ENCODE measurements at regions not wholly inside any gene's neighbourhood (a gene's known extent, or its start where the extent isn't known, plus 50 kb on each side); places are given as distances from the start of the nearest gene placed in this dataset.
"Not testable (repeated sequence)": the region's sequence is repeated elsewhere in the genome, so short reads cannot be mapped to it uniquely, and the experiment has no call there.

DNA sequence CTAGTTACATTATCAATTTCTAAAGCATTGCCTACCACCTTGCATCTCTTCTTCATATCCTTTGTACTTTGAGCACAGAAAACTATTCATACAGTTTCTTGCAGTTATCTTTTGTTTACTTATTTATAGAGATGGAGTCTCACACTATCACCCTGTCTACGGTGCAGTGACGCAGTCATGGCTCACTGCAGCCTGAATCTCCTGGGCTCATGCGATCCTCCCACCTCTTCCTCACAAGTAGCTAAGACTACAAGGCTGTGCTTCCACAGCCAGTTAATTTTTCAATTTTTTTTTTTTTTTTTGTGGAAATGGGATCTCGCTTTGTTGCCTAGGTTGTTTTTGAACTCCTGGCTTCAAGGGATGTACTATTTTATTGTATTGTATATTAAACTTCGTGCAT, 158.0 kb downstream of the TTC6 start:
- Histone ChIP-seq H3K4me1 (ENCODE audit: insufficient read depth) (no peaks in the 10 kb centered on the region), H3K4me3 (no peak overlapping the region), H3K9me3 (no peaks in the 10 kb centered on the region), H3K27me3 (no peaks in the 10 kb centered on the region), H3K36me3 (no peaks in the 10 kb centered on the region), H3K27ac (no peak overlapping the region)
- TF ChIP-seq POLR2A (IDR thresholded peaks at IDR 0.05) (no peak), EP300 (IDR thresholded peaks at IDR 0.05) (no peak)
- TF ChIP-seq, protein P1, sequence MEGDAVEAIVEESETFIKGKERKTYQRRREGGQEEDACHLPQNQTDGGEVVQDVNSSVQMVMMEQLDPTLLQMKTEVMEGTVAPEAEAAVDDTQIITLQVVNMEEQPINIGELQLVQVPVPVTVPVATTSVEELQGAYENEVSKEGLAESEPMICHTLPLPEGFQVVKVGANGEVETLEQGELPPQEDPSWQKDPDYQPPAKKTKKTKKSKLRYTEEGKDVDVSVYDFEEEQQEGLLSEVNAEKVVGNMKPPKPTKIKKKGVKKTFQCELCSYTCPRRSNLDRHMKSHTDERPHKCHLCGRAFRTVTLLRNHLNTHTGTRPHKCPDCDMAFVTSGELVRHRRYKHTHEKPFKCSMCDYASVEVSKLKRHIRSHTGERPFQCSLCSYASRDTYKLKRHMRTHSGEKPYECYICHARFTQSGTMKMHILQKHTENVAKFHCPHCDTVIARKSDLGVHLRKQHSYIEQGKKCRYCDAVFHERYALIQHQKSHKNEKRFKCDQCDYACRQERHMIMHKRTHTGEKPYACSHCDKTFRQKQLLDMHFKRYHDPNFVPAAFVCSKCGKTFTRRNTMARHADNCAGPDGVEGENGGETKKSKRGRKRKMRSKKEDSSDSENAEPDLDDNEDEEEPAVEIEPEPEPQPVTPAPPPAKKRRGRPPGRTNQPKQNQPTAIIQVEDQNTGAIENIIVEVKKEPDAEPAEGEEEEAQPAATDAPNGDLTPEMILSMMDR (IDR thresholded peaks at IDR 0.05): no peak
- WGBS, 3 donors: 47 to 70% (median 49%) methylated on average over 5 of the region's 5 CpGs
- DNase-seq: no peak
- intact Hi-C loops (cut with DNase I): no loop called here

DNA sequence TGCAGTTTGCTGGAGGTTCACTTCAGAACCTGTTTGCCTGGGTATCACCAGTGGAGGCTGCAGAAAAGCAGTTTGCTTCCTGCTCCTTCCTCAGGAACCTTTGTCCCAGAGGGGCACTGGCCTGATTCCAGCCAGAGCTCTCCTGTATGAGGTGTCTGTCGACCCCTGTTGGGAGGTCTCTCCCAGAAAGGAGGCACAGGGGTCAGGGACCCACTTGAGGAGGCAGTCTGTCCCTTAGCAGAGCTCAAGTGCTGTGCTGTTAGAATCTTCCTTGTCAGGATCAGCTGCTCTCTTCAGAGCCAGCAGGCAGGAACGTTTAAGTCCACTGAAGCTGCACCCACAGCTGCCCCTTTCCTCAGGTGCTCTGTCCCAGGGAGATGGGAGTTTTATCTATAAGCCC, 164.8 kb downstream of the TTC6 start:
- H3K4me3 ChIP-seq; H3K4me1 ChIP-seq (ENCODE audit: insufficient read depth); H3K36me3 ChIP-seq; H3K27ac ChIP-seq; H3K9me3 ChIP-seq; DNase-seq; intact Hi-C loops (cut with DNase I); H3K27me3 ChIP-seq: not testable (repeated sequence)
- 31 to 56% (median 48%) methylated on average over 2 of the region's 2 CpGs for WGBS, 3 donors

DNA sequence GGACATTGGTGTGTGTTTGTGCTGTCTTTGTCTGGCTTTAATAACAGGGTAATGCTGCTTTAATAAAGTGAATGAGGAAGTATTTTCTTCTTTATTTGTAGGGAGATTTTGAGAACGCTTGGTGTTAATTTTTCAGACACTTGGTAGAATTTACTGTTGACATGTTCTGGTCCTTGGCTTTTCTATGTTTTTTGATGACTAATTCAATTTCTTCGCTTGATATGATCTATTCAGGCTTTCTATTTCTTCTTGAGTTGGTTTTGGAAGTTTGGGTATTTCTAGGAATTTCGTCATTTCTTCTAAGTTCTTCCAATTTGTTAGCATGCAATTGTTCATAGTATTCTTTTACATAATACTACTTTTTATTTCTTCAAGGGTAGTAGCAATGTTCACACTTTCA, 167.8 kb downstream of the TTC6 start:
- Histone ChIP-seq H3K27me3 (no peaks in the 10 kb centered on the region), H3K9me3 (no peaks in the 10 kb centered on the region), H3K4me1 (ENCODE audit: insufficient read depth) (no peaks in the 10 kb centered on the region), H3K36me3 (no peaks in the 10 kb centered on the region), H3K4me3 (no peak overlapping the region), H3K27ac (no peak overlapping the region)
- intact Hi-C loops (cut with DNase I): no loop called here
- DNase-seq: no peak
- 74 to 85% (median 85%) methylated on average over 3 of the region's 3 CpGs for WGBS, 3 donors
- TF ChIP-seq EP300 (IDR thresholded peaks at IDR 0.05): no peak
- TF ChIP-seq, protein P1 (IDR thresholded peaks at IDR 0.05): no peak
- TF ChIP-seq POLR2A (IDR thresholded peaks at IDR 0.05): no peak

DNA sequence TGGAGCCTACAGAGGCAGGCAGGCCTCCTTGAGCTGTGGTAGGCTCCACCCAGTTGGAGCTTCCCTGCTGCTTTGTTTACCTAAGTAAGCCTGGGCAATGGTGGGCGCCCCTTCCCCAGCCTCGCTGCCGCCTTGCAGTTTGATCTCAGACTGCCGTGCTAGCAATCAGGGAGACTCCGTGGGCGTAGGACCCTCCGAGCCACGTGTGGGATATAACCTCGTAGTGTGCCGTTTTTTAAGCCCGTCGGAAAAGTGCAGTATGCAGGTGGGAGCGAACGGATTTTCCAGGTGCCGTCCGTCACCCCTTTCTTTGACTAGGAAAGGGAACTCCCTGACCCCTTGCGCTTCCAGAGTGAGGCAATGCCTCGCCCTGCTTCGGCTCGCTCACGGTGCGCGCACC, 176.9 kb downstream of the TTC6 start:
- H3K9me3 ChIP-seq; H3K27me3 ChIP-seq; H3K4me3 ChIP-seq; H3K4me1 ChIP-seq (ENCODE audit: insufficient read depth); H3K27ac ChIP-seq; intact Hi-C loops (cut with DNase I); DNase-seq; H3K36me3 ChIP-seq: not testable (repeated sequence)
- 81 to 84% (median 83%) methylated on average over 23 of the region's 23 CpGs for WGBS, 3 donors

DNA sequence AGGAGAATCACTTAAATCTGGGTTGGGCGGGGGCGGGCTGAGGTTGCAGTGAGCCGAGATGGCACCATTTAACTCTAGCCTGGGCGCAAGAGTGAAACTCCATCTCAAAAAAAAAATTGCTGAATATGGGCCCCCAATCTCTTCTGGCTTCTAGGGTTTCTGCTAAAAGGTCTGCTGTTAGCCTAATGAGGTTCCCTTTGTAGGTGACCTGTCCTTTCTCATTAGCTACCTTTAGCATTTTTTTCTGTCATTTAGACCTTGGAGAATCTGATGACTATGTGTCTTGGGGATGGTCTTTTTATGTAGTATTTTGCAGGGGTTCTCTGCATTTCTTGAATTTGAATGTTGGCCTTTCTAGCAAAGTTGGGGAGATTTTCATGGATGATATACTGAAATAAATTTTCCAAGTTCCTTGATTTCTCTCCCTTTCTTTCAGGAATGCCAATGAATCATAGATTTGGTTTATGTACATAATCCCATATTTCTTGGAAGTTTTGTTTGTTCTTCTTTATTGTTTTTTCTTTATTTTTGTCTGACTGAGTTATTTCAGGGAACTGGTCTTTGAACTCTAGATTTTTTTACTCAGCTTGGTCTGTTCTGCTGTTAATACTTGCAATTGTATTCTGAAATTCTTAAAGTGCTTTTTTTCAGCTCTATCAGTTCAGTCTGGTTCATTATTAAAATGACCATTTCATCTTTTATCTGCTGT, 181.5 kb downstream of the TTC6 start:
- intact Hi-C loops (cut with DNase I): no loop called here
- Histone ChIP-seq H3K27me3 (no peaks in the 10 kb centered on the region), H3K4me1 (ENCODE audit: insufficient read depth) (no peaks in the 10 kb centered on the region), H3K9me3 (no peaks in the 10 kb centered on the region), H3K27ac (no peak overlapping the region), H3K36me3 (no peaks in the 10 kb centered on the region), H3K4me3 (no peak overlapping the region)
- no peak for DNase-seq
- WGBS, 3 donors: 89 to 95% (median 94%) methylated on average over 4 of the region's 4 CpGs
- no peak for TF ChIP-seq POLR2A (IDR thresholded peaks at IDR 0.05)
- no peak for TF ChIP-seq EP300 (IDR thresholded peaks at IDR 0.05)
- TF ChIP-seq, protein P1 (IDR thresholded peaks at IDR 0.05): no peak

All from ovary (tissue), 7 donors.